GM19324 (cell line): ENCODE measurements at regions not wholly inside any gene's neighbourhood (a gene's known extent, or its start where the extent isn't known, plus 50 kb on each side); places are given as distances from the start of the nearest gene placed in this dataset.

Experiments
- ATAC-seq: cut with Tn5 transposase; IDR thresholded peaks from one replicate; pipeline ENCODE4 v1.9.1; 2021; ENCODE audit warnings: mild to moderate bottlenecking, moderate library complexity; ENCODE audit not compliant: unreplicated experiment, low FRiP score

DNA sequence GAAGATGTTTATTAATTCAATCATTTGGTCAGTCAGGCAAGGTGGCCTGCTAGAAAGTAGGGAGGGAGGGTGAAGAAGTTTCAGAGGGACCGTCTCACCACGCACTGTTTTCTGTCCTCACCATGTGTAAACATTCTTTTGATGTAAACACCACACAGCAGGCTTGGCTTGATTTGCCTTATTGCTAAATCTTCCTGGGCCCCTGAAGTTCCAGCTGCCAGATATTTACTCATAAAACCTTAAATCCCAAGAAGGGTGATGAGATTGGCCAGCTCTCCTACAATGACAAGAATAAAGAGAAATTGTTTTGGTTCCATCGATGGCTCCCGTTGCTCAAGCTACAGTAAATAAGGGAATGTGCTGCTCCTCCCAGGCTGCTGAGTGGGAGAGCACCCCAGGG is 198.2 kb upstream of the TMTC4 start:
- ATAC-seq, result no peak

DNA sequence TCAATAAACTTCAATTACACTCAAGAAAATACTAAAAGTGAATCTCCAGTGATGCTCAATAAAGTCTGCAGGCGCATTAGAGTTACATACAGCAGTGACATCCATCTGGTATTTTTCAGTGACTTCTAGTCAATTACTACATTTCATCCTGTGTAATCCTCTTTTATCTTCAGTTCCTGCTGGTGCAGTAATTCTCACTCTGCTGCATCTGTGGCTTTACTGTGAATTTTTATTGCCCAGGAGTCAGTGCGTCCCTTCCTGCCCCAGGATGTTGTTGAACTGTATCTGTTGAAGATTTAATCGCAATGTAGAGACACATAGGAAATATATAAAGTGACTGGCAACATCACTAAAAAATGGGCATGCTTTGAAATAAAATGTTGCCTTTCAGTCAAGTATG is 196.3 kb upstream of the TMTC4 start:
- no peak for ATAC-seq

DNA sequence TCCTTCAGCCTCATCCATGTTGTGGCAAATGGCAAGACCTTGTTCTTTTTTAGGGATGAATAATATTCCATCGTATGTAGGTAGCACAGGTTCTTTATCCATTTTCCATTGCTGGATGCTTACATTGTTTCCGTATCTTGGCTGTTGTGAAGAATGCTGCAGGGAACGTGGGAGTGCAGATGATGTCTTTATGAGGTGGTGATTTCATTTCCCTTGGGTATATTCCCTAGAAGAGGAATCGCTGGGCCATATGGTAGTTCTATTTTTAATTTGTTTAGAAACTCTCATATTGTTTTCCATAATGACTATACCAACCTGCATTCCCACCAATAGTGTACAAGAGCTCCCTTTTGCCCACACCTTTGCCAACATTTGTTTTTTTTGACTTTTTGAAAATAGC is 186.3 kb upstream of the TMTC4 start:
- no peak for ATAC-seq

DNA sequence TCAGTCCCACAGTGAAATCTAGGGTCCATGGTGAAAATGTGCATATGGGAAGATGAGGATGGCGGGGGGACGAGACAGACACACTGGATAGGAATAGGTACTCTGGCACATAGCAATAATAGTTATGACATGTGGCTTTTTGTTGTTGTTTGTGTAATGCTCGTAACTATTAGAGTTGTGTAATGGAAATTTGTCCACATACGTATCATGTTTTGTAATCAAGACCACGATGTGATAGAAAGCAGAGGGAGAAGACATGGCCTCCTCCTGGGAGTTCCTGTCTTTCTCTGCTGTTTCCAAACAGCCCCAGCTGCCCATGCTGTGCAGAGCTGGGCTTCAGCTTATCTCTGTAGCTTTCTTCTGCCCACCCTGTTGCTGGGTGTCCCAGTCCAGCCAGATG is 185.3 kb upstream of the TMTC4 start:
- ATAC-seq, result no peak

DNA sequence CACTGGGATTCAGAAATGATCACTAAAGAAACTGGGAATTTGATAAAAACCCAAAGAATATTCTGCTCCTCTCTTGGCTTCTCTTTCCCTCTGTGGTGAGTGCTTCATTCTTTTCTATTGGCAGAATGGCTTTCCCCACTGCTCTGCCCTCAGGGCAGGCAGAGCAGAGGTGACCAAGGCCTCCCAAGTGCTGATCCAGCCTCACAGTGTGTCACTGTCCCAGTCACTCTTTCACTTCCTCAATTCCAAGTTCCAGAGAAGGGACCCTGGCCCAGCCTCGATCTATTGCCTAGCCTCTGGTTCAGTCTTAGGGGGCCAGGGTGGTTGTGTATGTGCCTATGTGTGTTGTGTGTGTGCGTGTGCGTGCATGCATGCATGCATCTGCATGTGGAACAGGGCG is 180.6 kb upstream of the TMTC4 start:
- no peak for ATAC-seq

DNA sequence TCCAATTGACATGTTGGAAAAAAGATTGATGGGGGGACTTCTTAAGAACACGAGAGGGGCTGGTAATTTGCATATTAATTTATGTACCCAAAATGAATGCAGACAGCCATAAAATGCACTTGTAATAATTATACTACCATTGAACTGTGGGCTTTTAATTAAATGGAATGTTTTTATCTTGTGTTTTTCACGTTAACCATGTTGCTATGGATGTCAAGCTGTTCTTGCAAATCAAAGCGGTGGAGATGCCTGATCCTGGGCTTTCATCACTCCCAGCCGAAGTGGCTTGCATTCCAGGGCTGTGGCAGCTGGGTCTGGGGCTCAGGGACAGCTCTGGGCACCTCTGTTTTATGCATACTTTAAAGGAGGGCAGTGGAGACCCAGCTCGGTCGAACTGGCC is 179.4 kb upstream of the TMTC4 start:
- ATAC-seq, result no peak

DNA sequence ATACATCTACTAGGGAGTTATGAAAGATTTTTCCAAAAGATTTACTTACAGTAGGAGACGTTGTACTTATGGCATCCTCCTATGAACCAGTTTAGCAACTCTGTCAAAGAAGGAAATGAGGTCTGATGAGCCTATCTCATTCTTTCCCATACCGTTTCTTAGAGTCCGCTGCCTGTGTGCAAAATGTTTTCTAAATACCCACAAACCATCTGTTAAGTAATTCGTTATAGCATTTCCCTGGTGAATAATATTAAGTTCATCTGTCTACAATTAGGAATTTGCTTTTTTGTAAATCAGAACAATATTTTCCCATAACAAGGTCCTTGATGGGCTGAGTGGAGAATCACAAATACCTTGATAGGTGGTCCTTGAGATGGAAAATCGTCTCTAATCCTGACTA is 178.8 kb upstream of the TMTC4 start:
- no peak for ATAC-seq

DNA sequence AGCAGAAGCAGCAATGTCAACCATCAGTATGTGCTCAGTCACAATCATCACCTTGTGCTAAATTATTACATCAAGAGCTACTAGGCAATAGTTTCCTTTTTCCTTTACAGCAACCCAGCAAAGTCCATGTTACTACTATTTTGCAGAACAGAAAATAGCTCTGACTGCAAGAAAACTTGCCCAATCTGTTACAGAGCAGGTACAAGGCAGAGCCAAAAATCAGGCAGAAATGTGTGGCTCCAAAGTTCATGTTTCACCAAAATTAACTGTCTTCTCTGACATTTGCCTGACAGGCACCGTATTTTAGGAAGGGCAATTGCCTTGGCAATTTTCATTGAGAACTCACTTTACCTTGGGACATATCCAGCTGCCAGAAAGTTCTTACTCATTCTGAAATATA is 177.6 kb upstream of the TMTC4 start:
- no peak for ATAC-seq

DNA sequence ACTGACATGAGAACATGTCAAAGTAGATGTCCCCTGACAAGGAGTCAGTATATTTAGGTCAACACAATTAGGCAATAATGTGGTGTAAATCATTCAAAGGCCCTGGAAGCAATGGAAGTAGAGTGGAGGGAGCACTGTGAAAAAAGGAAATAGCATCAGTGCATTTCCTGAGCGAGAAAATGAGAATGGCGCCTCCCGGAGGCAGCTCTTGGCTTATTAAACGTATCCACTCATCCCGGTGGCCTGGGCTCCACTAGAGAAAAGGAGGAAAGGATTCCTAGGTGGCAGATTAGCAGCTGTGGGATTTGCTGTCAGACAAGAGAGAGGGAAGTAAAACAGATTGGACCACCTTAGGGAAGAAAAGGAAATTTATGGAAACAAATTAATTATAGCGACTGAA is 173.7 kb upstream of the TMTC4 start:
- no peak for ATAC-seq

DNA sequence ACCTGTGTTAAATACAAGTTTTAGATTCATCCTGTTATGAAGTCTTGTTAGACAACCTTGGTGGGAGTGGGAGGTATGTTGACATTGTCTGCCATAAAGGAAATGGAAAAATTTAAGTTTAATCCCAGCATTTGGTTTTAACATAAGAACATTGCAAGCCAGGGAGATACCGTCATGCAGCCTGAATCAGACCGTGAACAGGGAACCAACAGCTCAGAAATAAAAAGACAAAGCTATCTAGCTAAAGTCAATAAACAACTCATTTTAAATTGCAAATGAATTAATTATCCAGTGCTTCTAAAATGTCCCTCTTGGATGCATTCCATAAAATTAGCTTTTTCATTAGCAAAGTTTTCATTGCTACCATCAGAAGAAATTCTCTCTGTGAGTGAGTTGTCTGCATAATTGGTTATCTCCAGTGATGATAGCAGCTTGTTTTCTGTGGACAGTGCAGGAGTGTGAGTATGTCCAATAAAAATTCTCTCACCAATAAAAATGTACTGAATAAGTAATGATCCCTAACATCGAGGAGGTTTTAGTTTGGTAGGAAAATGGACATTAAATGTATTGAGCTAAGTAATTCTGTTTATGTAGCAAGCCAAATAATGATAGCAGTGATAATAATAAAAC is 170.6 kb upstream of the TMTC4 start:
- ATAC-seq, result no peak

DNA sequence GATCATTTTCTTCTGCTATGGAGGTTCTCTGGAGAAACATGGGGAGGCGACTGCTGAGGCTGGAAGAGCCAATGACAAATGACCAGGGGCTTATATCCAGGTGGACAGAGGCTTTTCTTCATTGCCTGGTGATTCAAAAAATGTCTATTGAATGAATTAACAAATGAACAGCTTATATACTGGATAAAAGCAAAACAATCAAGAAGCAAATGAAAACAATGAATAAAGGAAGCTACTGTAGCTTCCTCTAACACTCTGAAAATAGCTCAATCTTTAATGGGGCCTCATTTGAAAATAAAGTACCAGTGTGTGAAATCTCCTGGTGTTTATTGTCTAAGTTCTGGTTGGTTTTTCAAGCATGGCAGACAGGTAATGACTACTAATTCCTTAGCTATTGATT is 167.5 kb upstream of the TMTC4 start:
- no peak for ATAC-seq

DNA sequence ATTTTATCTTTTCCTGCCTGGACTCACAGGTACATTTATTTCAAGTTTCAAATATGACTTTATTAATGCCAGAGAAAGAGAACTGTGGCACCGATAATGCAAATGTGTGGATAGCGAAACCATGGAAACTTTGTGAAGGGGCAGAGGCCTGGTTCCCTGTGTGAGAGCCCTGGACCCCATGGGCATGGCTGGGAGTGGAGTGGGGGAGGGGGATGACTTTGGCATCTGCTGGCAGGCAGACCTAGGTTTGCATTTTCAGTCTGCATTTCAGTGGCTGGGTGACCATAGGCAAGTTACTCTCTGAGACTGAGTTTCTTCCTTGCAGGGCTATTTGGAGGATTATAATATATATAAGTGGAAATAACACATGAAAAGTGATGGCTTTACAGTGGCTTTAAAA is 163.8 kb upstream of the TMTC4 start:
- no peak for ATAC-seq

DNA sequence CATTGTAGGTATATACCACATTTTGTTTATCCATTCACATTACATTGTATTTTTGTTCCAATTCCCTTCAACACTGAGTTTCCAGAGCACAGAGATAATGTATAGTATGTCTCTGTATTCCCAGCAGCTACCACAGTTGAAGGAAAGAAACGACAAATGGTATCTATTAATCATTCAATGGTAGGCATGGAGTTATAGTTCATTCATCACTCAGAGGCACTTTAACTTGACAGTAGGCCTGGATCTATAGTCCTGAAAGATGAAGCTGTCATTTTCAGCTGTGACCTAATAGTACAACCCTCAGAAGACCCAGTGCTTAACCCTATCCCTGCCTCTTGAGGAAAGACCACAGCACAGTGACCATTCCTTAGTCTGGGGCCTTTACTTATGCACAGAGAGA is 163.0 kb upstream of the TMTC4 start:
- no peak for ATAC-seq

DNA sequence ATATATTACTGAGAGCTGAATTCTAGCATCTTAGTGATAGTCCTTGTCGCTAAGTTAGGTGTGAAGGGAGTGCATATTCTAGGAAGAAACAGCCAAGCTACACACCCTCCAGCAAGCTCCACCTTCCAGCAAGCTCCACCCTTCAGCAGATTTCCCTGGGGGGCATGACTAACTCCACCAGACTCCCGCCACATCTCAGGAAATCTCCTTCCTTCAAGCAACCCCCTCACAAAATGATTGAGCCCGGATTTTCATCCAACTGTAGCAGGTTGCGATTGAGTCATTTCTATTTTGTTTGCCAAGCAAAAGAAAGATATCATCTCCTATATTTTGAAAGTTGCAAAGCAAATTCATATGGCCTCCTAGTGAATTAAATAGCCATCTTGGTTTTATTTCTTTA is 162.1 kb upstream of the TMTC4 start:
- ATAC-seq, result no peak

DNA sequence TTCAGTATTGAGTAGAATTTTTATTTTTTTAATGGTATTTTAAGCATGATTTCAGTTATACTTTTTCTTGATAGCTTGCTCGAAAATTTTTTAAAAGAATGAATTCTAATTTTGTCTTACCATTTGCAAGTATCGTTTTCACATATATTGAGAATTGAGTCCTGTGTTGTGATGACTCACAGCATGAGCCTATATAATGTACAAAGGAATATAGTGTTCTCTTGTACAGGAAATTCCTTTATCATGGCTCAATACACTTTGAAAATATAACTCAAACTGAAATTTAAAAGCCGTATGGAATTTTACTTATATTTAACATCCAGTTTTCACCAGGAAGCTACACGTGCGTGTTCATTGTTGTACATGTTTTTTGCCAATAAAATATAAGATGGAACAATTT is 161.1 kb upstream of the TMTC4 start:
- no peak for ATAC-seq

DNA sequence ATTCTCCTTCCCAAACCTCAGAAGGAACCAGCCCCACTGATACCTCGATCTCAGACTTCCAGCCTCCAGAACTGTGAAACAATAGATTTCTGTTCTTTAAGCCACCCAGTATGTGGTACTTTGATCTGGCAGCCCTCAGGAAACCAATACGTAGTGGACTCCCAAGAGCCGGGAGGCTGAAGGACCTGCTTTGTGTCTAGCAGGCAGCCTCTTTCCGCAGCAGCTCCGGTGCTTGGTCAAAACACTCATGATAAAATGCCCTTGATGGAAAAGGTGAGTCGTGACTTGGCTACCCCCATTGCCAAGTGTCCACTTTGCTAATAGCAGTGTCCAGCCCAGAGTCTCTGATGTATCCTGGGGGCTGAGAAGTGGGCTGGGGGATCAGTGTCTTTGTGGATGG is 158.8 kb upstream of the TMTC4 start:
- no peak for ATAC-seq

DNA sequence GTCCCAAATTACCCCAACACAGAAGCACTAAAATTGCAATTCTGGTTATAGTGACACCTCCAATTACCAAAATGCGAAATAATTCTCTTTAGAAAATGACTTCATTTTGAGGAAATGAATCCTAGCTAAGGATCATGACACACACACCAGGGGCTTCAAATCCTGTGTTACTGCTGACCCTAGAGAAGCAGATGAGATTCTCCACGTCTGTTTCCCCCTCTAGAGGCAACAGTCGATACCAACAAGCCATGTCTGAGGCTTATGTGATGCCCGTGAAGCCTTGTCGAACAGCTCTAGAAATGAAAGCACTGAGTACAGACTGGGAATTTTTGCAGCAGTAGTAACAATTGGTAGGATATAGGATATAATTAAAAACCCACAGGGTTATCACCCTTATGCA is 153.6 kb upstream of the TMTC4 start:
- no peak for ATAC-seq

DNA sequence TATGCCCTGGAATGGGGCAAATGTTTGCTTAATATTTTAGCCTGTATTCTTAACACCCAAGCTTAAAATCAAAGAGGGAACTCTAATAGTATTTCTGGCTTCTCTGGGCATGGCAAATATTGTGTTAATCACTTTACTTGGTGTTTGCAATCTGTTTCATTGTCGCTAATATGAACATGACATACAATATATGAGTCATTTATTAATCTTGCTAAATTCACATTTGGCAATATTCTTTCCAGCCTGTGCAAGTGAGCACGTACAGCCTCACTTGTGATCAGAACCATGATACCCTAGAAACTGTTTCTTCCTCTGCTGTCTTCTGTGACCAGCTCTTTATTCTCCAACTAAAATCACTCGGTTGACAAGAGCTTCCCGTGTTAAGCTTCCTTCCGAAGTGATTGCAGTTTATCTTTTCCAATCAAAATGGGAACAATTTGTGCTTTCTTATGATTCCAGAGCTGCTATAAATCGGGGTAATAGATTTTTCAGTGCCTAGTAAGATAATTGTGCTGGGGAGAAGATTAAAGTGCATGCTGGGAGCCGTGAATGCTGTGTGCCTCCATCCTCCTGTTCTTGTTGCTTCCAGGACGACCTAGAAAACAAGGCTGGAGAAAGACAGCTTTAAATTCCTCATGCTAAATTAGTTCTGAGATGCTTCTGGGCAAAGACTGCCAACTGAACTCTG is 153.0 kb upstream of the TMTC4 start:
- ATAC-seq, result no peak

DNA sequence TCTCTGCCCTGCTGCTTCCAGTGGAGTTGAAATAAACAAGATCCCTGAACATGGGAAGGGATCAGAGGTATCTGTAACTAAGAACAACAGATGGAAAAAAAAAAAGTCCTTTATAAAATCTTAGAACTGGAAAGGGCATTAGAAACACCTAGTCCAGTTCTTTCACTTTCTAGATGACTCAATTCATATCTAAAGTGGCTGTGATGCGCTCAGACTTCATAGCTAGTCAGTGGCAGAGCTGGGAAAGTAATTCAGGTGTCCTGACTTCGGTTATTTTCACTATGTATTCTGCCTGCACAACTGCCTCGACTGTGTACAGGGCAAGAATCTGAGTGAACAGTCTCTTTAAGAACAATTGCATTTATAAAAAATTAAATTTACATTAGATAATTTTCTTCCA is 151.8 kb upstream of the TMTC4 start:
- ATAC-seq, result no peak

DNA sequence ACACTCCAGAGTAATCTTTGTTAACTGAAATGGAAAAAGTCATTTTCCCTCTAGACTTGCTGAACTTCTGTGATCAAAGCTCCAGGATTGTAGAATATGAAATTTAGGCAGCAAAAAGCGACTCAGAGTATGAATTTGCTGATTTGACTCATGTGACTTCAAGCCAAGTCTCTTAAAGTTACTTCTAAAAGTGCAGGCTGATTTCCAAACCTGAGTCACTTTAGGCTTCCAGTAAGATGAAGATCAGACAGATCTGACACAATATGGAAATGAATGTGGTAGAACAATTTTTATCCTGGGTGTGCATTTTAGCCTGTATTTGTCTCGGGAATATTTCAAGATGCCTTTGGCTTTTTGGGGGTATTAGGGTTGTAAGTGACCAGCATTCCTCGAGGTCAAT is 151.0 kb upstream of the TMTC4 start:
- no peak for ATAC-seq

DNA sequence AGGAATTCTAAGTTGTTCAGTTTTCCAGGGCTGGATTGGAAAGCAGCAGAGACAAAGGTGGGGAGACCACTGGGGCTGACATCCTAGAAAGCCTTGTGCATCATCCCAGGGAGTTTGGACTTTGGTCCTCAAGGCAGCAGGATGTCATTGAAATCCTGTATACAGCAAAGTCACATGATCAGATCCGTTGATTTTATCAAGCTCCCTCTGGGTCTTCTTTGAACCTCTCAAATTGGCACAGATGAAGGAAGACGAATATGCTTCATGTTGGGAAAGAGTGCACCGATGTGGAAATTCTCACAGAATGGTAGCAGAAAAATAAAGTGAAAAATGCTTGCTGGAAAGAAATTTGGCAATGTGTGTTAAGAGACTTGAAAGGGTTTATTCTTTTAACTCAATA is 149.8 kb upstream of the TMTC4 start:
- no peak for ATAC-seq

DNA sequence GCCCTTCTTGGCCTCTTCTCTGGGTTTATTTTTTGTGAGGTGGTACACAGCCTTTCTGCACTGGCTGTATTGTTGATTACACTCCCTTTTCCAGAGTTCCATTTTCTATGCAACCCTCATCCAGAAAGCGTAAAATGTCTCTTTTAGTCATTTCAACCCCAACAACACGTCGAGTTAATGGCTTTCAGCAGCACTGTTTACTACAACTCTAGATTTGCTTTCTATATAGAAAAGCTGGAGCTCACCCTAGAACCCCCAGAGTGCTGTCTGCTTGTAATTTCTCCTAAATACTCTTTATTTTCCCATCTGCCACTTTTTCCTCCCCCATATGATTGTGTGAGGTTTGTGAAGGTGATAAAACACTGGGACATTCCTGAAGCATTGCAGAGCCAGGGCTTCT is 148.9 kb upstream of the TMTC4 start:
- ATAC-seq, result no peak
